Testis (tissue), 2 donors: ENCODE measurements at regions not wholly inside any gene's neighbourhood (a gene's known extent, or its start where the extent isn't known, plus 50 kb on each side); places are given as distances from the start of the nearest gene placed in this dataset.

Experiments used
- CTCF ChIP-seq, 3 experiments: fragments of 450-650 bp in 2 of 3; fragments of 200-600 bp in 1 of 3; sonication (generic) in 1 of 3; IDR thresholded peaks; one replicate each; pipeline ENCODE4 v1.5.1; 2016 to 2019; ENCODE audit warnings: antibody characterized with exemption in 3 of 3, mild to moderate bottlenecking in 2 of 3, moderate library complexity in 1 of 3
- POLR2A ChIP-seq: fragments of 450-650 bp; IDR thresholded peaks from one replicate; pipeline ENCODE4 v1.6.1; 2017; ENCODE audit warnings: antibody characterized with exemption, mild to moderate bottlenecking, moderate library complexity

GRCh38 chr5:108561416-108562204, 179.7 kb upstream of the FBXL17 start:
- TF ChIP-seq CTCF (IDR thresholded peaks at IDR 0.05) (no peak), POLR2A (no peak)
